ENCODE measurements at regions not wholly inside any gene's neighbourhood (a gene's known extent, or its start where the extent isn't known, plus 50 kb on each side); places are given as distances from the start of the nearest gene placed in this dataset.

DNA sequence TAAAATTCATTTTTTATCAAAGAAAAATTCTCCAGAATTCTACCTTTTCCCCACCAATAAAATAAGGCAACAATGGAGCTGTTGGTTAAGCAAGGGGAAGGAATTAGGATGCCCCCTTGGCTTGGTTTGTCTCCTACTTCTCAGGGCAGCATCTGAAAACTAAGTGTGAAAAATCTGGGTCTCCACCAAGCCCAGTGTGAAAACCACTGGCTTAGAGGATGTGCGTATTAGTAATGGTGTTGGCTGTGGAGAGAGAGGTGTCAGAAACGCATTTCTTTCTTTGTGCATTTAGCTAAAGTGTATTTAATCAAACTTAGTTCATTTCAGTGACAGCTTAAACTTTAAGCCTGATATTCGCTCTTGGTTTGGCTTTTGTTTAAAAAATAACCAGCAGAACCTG, 662.7 kb downstream of the MCTP2 start:
- Mint-ChIP-seq H3K4me1 (peaks cover 10 to 23% of the 10 kb centered on the region in 2 donors), H3K9me3 (peaks cover 2 to 26% (median 6%) of the 10 kb centered on the region in 6 donors), H3K27ac (peak overlapping the region in 3 of 6 donors; percentile 16 to 54 (median 18)), H3K36me3 (peaks cover 0 to 3% (median 0%) of the 10 kb centered on the region in 3 donors), H3K27me3 (ENCODE audit: low read depth in 3 of 3) (peaks cover 8 to 13% (median 12%) of the 10 kb centered on the region in 3 donors), H3K4me3 (peak overlapping the region in 1 of 5 donors; percentile 21)
- DNase-seq = peak; percentile 37 to 48 (median 37)

DNA sequence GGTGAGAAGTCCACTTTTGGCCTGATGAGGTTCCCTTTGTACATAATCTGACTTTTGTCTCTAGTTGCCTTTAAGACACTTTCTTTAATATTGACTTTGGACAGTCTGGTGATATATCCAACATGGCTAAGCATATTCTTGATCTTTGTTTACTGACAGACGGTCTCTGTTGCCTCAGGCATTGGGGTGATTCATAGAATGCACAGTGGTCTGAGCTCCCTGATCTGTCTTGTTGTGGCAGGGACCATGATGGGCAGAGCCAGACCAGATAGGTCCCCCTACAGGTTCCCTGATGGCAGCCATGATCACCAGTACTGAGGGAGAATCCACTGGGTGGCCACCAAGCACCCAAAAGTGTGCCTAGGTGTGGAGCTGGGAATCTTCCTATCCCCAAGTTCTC, 678.1 kb downstream of the MCTP2 start:
- no peaks in the 10 kb centered on the region for H3K4me1 Mint-ChIP-seq
- no peak overlapping the region for H3K4me3 Mint-ChIP-seq
- no peak for DNase-seq
- no peak overlapping the region for H3K27ac Mint-ChIP-seq
- H3K9me3 Mint-ChIP-seq = peaks cover 1 to 8% (median 6%) of the 10 kb centered on the region in 6 donors
- H3K36me3 Mint-ChIP-seq = no peaks in the 10 kb centered on the region
- H3K27me3 Mint-ChIP-seq (ENCODE audit: low read depth in 3 of 3) = peaks cover 0 to 6% (median 2%) of the 10 kb centered on the region in 3 donors

- Mint-ChIP-seq H3K4me1 (no peaks in the 10 kb centered on the region), H3K27ac (no peak overlapping the region), H3K4me3 (no peak overlapping the region), H3K27me3 (ENCODE audit: low read depth in 3 of 3) (peaks cover 0 to 6% (median 2%) of the 10 kb centered on the region in 3 donors), H3K36me3 (no peaks in the 10 kb centered on the region), H3K9me3 (peaks cover 1 to 8% (median 6%) of the 10 kb centered on the region in 6 donors)
- no peak for DNase-seq
Measured at GRCh38 chr15:94910166-94910565, 678.8 kb downstream of the MCTP2 start.

GRCh38 chr15:94912760-94913159, 681.4 kb downstream of the MCTP2 start:
- peaks cover 1 to 6% (median 3%) of the 10 kb centered on the region in 6 donors for H3K9me3 Mint-ChIP-seq
- no peak for DNase-seq
- H3K4me1 Mint-ChIP-seq = no peaks in the 10 kb centered on the region
- H3K27ac Mint-ChIP-seq = no peak overlapping the region
- H3K27me3 Mint-ChIP-seq (ENCODE audit: low read depth in 3 of 3) = peaks cover 0 to 4% (median 0%) of the 10 kb centered on the region in 3 donors
- H3K36me3 Mint-ChIP-seq = no peaks in the 10 kb centered on the region
- H3K4me3 Mint-ChIP-seq = no peak overlapping the region

- Mint-ChIP-seq H3K9me3 (peaks cover 0 to 2% (median 0%) of the 10 kb centered on the region in 6 donors), H3K4me1 (no peaks in the 10 kb centered on the region), H3K27me3 (ENCODE audit: low read depth in 3 of 3) (peaks cover 0 to 1% (median 0%) of the 10 kb centered on the region in 3 donors), H3K27ac (no peak overlapping the region), H3K4me3 (no peak overlapping the region), H3K36me3 (no peaks in the 10 kb centered on the region)
- no peak for DNase-seq
Measured at GRCh38 chr15:94917068-94917467, 685.7 kb downstream of the MCTP2 start.

DNA sequence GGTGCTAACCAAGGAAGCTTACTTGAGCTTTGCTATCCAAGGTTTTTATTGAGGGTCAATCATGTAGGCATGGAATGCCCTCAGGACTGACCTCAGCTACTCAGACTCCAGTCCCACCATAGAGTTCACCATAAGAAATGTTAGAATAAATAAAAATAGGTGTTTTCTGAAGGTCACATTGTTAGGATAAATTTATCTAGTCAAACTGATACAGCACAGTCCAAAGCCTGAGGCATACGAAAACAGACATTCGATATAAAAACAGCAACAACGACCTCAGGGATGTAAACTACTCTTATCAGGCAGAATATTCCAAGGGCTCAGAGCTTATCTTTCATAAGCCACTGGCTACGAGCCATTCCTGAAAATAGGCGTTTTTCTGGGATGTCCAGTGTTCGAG, 690.6 kb downstream of the MCTP2 start:
- Mint-ChIP-seq H3K4me1 (no peaks in the 10 kb centered on the region), H3K36me3 (no peaks in the 10 kb centered on the region), H3K4me3 (no peak overlapping the region), H3K9me3 (peaks cover 0 to 5% (median 0%) of the 10 kb centered on the region in 6 donors), H3K27me3 (ENCODE audit: low read depth in 3 of 3) (peaks cover 1 to 5% (median 3%) of the 10 kb centered on the region in 3 donors), H3K27ac (no peak overlapping the region)
- DNase-seq = no peak

- no peaks in the 10 kb centered on the region for H3K4me1 Mint-ChIP-seq
- H3K4me3 Mint-ChIP-seq = no peak overlapping the region
- no peak for DNase-seq
- no peaks in the 10 kb centered on the region for H3K36me3 Mint-ChIP-seq
- no peak overlapping the region for H3K27ac Mint-ChIP-seq
- H3K9me3 Mint-ChIP-seq = peaks cover 0 to 4% (median 0%) of the 10 kb centered on the region in 6 donors
- peaks cover 3 to 5% (median 4%) of the 10 kb centered on the region in 3 donors for H3K27me3 Mint-ChIP-seq (ENCODE audit: low read depth in 3 of 3)
Measured at GRCh38 chr15:94924057-94924456, 692.7 kb downstream of the MCTP2 start.

- Mint-ChIP-seq H3K36me3 (no peaks in the 10 kb centered on the region), H3K4me1 (no peaks in the 10 kb centered on the region), H3K4me3 (no peak overlapping the region), H3K9me3 (peaks cover 0 to 4% (median 0%) of the 10 kb centered on the region in 6 donors), H3K27ac (no peak overlapping the region), H3K27me3 (ENCODE audit: low read depth in 3 of 3) (peaks cover 3 to 5% (median 3%) of the 10 kb centered on the region in 3 donors)
- DNase-seq = no peak
Measured at GRCh38 chr15:94924971-94925598, 693.7 kb downstream of the MCTP2 start.

DNA sequence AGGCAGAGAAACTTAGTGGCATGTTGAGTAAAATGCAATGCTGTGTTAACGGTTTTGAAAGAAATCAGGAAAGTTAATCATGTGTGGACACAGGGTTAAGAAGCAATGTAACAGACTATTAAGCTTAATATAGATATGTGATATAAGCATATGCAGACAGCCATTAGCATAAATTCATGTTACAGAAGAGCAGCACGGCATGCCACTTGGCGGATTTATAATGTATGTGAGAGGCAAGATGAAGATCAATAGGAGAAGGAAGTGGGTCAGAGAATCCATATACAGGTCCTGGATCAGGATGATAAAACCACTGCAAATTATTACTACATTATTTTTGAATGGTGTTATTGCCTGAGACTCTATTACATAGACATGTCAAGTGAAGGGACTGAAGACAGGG, 694.3 kb downstream of the MCTP2 start:
- no peak for DNase-seq
- H3K27ac Mint-ChIP-seq = no peak overlapping the region
- no peaks in the 10 kb centered on the region for H3K36me3 Mint-ChIP-seq
- no peaks in the 10 kb centered on the region for H3K4me1 Mint-ChIP-seq
- H3K27me3 Mint-ChIP-seq (ENCODE audit: low read depth in 3 of 3) = peaks cover 3 to 5% (median 3%) of the 10 kb centered on the region in 3 donors
- peaks cover 0 to 4% (median 0%) of the 10 kb centered on the region in 6 donors for H3K9me3 Mint-ChIP-seq
- H3K4me3 Mint-ChIP-seq = no peak overlapping the region

- no peak overlapping the region for H3K4me3 Mint-ChIP-seq
- DNase-seq = no peak
- peaks cover 0 to 4% (median 0%) of the 10 kb centered on the region in 6 donors for H3K9me3 Mint-ChIP-seq
- H3K27ac Mint-ChIP-seq = no peak overlapping the region
- no peaks in the 10 kb centered on the region for H3K4me1 Mint-ChIP-seq
- H3K36me3 Mint-ChIP-seq = no peaks in the 10 kb centered on the region
- peaks cover 3 to 5% (median 3%) of the 10 kb centered on the region in 3 donors for H3K27me3 Mint-ChIP-seq (ENCODE audit: low read depth in 3 of 3)
Measured at GRCh38 chr15:94927003-94927402, 695.6 kb downstream of the MCTP2 start.

GRCh38 chr15:94929282-94929681, 697.9 kb downstream of the MCTP2 start:
- DNase-seq = no peak
- Mint-ChIP-seq H3K27me3 (ENCODE audit: low read depth in 3 of 3) (peaks cover 0 to 9% (median 3%) of the 10 kb centered on the region in 3 donors), H3K9me3 (peaks cover 0 to 10% (median 0%) of the 10 kb centered on the region in 6 donors)

DNA sequence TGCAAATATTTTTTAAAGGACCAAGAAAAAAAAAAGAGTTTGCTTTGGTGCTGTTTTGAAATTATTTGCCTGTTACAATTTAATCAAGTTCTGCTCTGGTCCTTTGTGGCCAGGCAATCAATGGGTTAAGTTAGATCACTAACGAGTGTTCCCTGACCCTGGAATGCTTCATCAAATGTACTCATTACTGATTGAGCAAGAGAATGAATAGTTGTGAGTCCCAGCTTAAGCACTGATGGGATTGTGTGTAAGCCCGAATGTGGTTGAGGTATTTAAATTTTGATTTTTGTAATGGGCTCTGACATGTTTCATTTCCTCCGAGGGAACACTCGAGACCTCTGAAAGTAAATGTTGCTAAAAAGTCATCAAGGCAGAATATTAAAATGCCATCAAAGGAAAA, 699.1 kb downstream of the MCTP2 start:
- Mint-ChIP-seq H3K36me3 (no peaks in the 10 kb centered on the region), H3K27ac (no peak overlapping the region), H3K4me1 (no peaks in the 10 kb centered on the region), H3K4me3 (no peak overlapping the region), H3K27me3 (ENCODE audit: low read depth in 3 of 3) (peaks cover 0 to 7% (median 3%) of the 10 kb centered on the region in 3 donors), H3K9me3 (peaks cover 0 to 11% (median 0%) of the 10 kb centered on the region in 6 donors)
- DNase-seq = no peak

More at GRCh38 chr15:94929282-94929681, 697.9 kb downstream of the MCTP2 start:
- Mint-ChIP-seq H3K27ac (no peak overlapping the region), H3K36me3 (no peaks in the 10 kb centered on the region), H3K4me1 (no peaks in the 10 kb centered on the region), H3K4me3 (no peak overlapping the region)

GRCh38 chr15:94930960-94931359, 699.6 kb downstream of the MCTP2 start:
- Mint-ChIP-seq H3K4me1 (no peaks in the 10 kb centered on the region), H3K4me3 (no peak overlapping the region), H3K36me3 (no peaks in the 10 kb centered on the region), H3K9me3 (peaks cover 0 to 11% (median 0%) of the 10 kb centered on the region in 6 donors), H3K27ac (no peak overlapping the region), H3K27me3 (ENCODE audit: low read depth in 3 of 3) (peaks cover 0 to 7% (median 3%) of the 10 kb centered on the region in 3 donors)
- DNase-seq = no peak

DNA sequence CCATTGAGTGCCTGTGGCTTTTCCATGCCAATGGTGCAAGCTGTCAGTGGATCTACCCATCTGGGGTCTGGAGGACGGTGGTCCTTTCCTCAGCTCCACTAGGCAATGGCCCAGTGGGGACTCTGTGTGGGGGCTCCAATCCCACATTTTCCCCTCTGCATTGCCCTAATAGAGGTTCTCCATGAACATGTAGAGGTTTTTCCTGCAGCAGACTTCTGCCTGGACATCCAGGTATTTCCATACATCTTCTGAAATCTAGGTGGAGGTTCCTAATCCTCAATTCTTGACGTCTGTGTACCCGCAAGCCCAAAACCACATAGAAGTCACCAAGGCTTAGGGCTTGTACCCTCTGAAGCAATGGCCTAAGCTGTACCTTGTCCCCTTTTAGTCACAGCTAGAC, 703.1 kb downstream of the MCTP2 start:
- H3K4me1 Mint-ChIP-seq = no peaks in the 10 kb centered on the region
- peaks cover 0 to 10% (median 0%) of the 10 kb centered on the region in 6 donors for H3K9me3 Mint-ChIP-seq
- H3K27me3 Mint-ChIP-seq (ENCODE audit: low read depth in 3 of 3) = peaks cover 0 to 5% (median 0%) of the 10 kb centered on the region in 3 donors
- no peak overlapping the region for H3K4me3 Mint-ChIP-seq
- DNase-seq = no peak
- H3K27ac Mint-ChIP-seq = no peak overlapping the region
- no peaks in the 10 kb centered on the region for H3K36me3 Mint-ChIP-seq

All from immature natural killer cell (primary cell).